ENCODE measurements at regions not wholly inside any gene's neighbourhood (a gene's known extent, or its start where the extent isn't known, plus 50 kb on each side); places are given as distances from the start of the nearest gene placed in this dataset.
"Not testable (repeated sequence)": the region's sequence is repeated elsewhere in the genome, so short reads cannot be mapped to it uniquely, and the experiment has no call there.

- DNase-seq, result not testable (repeated sequence)
Observed at GRCh38 chr6:142016666-142017065, 116.1 kb upstream of the GJE1 start.

- DNase-seq, result not testable (repeated sequence)
Observed at GRCh38 chr6:142015463-142015862, 117.3 kb upstream of the GJE1 start.

DNA sequence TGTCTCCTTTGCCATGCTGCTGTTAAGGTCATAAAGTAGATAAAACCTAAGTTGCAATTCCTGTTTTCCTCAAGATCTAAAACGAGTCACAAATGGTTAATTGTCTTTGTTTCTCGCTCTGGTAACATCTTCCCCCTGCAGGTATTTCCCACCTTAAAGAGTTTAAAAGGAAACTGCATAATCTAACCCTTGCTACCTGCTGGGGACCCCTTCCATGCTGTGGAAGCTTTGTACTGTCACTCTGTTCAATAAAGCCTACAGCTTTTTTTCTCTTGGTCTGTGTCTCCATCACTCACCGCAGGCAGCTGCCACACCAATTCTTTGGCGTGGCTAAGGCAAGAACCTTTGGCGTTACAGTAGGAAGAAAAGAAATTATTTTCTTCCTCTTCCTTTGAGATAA, 117.7 kb upstream of the GJE1 start:
- no peak for DNase-seq

DNA sequence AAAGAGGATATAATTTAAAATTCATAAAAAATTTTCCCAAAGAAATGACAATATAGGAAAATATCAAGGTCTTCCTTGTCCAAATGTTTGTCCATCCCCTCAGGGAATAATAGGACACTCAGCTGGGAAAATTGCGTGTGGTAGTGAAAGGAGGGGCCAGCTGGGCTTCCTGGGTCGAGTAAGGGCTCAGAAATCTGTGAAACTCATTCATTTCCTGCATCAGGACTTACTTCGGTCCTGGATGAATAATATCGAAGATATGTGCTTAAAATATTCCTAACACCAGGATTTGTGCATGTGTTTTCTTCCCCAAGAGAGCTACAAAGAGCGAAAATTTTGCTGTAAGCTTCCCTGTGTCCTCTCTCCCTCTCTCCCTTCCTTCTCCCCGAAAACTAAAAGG, 118.2 kb upstream of the GJE1 start:
- no peak for DNase-seq

GRCh38 chr6:142013875-142014495, 118.7 kb upstream of the GJE1 start:
- no peak for DNase-seq

DNA sequence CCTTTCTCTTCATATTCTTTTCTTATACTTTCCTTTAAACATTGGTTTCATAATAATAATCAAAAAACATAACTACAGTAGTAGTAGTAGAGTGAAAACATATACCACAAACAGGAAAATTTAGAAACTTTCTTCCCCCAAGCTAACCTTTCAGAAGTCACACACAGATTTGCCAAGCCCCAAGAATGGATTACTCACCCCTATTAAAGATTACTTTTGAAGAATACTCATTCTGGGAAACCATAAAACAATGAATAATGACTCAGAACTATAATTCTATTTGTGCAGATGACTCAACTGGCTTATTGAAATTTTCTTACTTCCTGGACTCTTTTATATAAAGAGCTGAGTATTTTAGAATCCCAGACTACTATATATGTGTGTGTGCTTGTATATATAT, 119.4 kb upstream of the GJE1 start:
- no peak for DNase-seq

DNA sequence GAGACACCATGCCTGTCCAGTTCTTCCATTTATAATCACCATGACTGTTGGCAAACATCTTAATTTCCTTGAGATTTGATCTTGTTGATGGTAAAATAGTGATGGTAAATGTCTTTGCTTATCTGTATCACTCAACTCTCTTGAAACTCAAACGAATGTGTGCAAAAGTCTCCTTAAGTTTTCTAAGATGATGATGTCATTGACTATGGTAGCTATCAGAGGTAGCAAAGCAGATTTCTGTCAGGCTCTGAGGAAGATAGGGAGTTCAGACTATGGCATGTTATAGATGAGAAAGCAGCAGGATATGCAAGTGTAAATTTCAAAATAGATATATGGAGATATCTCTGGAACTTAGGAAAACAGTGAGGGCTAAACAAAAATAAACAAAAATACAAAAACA, 121.0 kb upstream of the GJE1 start:
- DNase-seq, result no peak

GRCh38 chr6:142011156-142011555, 121.6 kb upstream of the GJE1 start:
- DNase-seq, result no peak

GRCh38 chr6:142009647-142010046, 123.1 kb upstream of the GJE1 start:
- no peak for DNase-seq

- no peak for DNase-seq
Observed at GRCh38 chr6:142008781-142009180, 123.9 kb upstream of the GJE1 start.

- DNase-seq, result no peak
Observed at GRCh38 chr6:142008016-142008735, 124.5 kb upstream of the GJE1 start.

- DNase-seq, result no peak
Observed at GRCh38 chr6:142005021-142005420, 127.7 kb upstream of the GJE1 start.

DNA sequence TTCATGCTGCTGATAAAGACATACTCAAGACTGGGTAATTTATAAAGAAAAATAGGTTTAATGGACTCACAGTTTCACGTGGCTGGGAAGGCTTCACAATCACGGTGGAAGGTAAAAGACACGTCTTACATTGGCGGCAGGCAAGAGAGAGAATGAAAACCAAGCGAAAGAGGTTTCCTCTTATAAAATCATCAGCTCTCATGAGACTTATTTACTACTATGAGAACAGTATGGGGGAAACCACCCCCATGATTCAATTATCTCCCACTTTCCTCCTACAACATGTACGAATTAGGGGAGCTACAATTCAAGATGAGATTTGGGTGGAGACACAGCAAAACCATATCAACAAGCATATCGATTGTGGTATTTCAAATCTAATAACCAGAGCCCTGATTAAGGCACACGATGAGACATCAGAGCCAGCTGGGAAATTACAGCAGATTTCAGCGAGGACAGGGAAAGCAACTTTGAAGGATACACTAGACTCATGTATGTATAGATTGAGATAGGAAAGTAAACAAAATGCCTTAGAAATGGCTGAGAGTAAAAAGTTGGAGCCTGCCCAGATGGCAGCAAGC, 129.8 kb upstream of the GJE1 start:
- DNase-seq, result no peak

DNA sequence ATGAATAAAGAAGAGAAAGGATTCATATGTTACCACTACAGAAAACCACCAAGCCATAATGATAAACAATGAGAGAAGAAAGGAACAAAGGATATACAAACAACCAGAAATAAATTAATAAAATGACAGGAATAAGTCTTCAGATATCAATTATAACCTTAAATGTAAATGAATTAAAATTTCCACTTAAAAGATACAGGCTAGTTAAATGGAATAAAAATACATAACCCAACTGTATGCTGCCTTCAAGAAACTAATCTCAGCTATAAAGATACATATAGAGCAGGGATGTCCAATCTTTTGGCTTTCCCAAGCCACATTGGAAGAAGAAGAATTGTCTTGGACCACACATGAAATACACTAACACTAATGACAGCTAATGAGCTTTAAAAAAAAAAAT, 135.9 kb upstream of the GJE1 start:
- no peak for DNase-seq

DNA sequence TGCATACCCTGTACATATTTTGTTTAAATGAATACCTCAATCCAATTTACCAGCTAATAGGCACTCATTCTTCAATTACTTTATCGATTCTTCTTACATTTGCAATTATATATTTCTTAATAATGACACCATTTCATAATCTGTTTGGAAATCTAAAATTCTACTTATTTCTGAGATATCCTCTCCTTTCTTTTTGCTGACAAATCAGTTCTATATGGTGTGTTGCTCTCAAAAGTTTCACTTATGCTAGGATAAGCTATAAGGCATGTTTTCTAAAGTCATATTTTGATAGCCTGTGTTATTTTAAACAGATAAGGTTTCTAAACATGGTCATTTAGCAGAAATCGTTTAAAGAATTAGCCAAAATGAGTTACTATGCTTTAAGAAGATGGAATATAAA, 140.6 kb upstream of the GJE1 start:
- no peak for DNase-seq

- DNase-seq, result no peak
Observed at GRCh38 chr6:141990840-141991239, 141.9 kb upstream of the GJE1 start.

- no peak for DNase-seq
Observed at GRCh38 chr6:141989706-141989959, 143.1 kb upstream of the GJE1 start.

- no peak for DNase-seq
Observed at GRCh38 chr6:141988954-141989705, 143.6 kb upstream of the GJE1 start.

GRCh38 chr6:141988327-141988726, 144.4 kb upstream of the GJE1 start:
- no peak for DNase-seq

GRCh38 chr6:141986457-141986856, 146.3 kb upstream of the GJE1 start:
- DNase-seq, result no peak

DNA sequence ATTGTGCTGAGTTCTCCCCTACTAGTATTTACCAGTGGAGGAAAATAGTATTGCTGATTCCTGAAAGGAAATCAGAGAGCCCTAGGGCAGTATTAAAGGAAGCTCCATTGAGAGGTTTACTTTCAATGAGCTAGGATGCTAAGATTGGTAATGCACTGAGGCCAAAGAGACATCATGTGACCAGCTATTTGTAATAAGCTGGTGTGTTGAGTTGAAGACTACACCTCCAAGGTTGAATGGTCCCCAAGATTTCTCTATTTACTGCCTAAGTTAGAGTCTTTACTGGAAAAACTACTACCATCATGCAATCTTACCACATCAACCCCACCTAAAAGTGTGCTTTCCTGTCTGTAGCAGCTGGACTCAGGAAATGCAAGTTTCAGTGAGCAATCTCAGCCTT, 151.5 kb upstream of the GJE1 start:
- DNase-seq, result no peak

DNA sequence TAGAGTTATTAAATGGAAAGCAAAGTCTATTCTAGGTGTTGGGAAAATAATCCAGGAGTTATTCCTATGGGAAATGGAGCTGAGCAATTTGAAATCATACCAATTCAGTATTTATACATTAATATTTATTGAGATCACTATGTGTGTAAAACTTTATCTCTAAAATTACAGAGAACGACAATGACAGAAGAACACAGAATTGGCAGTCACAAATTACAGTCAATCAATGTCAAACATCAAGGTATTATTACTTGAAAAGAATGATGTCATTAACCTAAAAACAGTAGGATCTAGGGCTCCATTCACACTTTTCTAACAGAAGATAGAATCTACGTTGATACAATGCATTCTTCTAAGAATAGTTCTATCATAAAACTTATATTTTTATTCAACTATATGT, 154.9 kb upstream of the GJE1 start:
- DNase-seq, result no peak

GRCh38 chr6:141976994-141977393, 155.7 kb upstream of the GJE1 start:
- DNase-seq, result no peak

GRCh38 chr6:141969768-141970415, 162.8 kb upstream of the GJE1 start:
- not testable (repeated sequence) for DNase-seq

Measured in activated T-cell treated with anti-CD3 and anti-CD28 coated beads for 4 hours (primary cell).